ENCODE measurements at regions not wholly inside any gene's neighbourhood (a gene's known extent, or its start where the extent isn't known, plus 50 kb on each side); places are given as distances from the start of the nearest gene placed in this dataset.
"Not testable (repeated sequence)": the region's sequence is repeated elsewhere in the genome, so short reads cannot be mapped to it uniquely, and the experiment has no call there.

DNA sequence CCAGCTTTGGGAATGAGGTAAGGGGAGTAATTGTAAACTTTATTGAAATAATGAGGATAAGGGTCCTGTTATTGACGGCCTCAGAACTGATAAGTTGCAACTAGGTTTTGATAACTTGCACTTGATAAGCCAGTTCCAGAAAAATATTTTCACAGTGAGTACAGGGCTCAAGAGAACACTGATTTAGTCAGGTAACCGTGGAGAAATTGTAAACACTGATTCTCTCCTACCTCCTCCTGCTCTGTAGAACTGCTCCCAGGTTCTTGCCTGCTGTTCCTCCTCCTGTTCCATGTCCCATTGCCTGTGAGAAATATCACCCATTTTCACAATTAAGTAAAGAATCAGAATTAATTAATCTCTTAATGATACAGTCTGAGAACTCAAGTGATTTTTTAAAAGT is 55.0 kb upstream of the CXXC4 start:
- DNase-seq (ENCODE audit: low read depth), result no peak

DNA sequence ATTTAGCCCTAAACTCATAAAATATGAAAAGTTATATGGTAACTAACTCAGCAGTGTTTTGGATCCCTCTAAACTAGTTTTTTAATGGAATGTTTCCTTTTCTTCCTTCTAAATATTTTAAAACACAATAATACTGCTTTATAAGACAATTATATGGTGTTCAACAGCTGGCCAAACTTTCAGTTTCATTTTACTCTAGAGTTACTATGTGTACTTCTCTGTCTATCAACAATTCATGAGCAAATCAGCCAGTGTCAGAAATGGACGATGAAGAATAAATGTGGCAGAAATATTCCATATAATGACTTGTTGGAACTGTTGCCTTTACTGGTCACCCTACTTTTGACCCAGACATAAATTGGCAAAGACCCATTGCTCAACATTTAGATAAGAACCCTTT is 64.8 kb upstream of the CXXC4 start:
- DNase-seq (ENCODE audit: low read depth), result no peak

DNA sequence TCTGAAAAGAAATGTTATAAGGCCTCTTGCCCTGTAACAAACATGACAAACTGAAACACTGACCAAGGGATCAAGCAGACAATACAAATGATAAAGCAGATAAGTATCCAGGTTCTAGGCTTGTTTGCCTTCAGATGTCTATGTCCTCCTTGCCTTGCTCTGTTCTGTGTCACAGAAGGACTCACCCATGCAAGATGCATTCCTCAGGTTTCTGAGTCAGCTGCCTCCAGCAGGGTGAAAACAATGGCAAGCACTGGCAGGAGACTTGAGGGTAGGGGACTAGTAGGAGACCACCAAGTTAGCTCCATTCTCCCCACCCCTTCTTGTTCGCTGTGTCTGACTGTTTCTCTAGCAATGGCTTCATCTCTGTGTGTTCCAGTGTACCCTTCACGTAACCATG is 76.6 kb upstream of the CXXC4 start:
- DNase-seq (ENCODE audit: low read depth), result no peak

DNA sequence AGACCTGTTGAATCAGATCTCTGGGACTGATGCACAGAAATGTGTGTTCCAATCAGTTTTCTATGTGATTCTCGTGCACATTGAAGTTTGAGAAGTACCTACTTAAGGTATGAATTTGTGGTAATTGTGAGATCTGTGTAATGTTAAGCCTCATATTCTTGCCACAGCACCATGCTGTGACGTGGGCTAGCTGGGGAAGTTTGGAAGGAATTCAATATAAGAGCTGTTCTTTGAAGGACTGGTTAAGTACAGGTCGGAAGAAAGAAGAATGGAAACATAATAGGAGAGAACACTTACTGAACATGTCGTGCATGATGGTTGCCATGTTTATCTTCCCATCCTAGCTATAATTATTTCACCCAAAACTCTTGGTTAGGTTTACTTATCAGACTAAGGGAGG is 79.7 kb upstream of the CXXC4 start:
- DNase-seq (ENCODE audit: low read depth), result no peak

DNA sequence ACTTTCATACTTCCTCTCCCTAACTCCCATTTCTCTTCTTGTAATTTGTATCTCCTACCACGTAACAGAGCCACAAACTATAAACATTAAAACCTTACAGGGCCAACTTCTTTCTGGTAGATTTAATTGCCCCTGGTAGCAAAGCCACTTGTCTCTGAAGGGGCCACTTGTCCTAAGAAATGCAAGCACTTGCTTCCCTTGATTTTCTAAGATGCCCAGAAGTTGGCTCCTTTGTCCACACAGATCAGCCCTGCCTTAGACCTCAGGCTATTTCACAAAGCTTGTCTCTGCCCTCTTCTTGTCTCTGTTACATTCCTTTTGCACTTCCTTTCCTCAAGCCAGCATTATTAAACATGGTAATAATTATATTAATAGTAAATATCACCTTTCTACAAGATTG is 80.6 kb upstream of the CXXC4 start:
- no peak for DNase-seq (ENCODE audit: low read depth)

DNA sequence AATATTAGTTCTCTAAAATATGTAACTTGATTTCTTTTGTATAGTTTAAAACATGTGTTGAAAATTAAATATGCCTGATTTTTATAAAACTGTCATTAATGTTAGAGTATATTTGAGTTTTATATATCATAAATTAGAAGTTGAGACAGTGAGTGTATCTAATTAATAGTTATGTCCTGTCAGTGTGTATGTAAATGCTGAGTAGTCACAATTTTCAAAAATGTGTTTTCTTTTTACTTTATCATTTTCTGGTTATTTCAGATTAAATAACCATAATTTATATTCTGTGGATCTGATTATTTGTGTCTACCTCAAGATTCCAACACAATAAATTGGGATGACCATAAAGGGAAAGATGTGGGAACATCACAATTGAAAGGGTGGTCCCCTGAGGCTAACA is 82.7 kb upstream of the CXXC4 start:
- no peak for DNase-seq (ENCODE audit: low read depth)

DNA sequence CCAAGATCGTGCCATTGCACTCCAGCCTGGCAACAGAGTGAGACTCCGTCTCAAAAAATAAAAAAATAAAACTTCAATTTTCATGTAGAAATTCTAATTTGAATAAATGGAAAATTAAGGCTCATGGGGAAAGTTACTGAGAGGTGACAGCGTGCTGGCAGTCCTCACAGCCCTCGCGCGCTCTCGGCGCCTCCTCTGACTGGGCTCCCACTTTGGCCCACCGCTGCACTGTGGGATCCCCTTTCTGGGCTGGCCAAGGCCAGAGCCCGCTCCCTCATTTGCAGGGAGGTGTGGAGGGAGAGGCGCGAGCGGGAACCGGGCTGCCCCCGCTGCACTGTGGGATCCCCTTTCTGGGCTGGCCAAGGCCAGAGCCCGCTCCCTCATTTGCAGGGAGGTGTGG is 86.8 kb upstream of the CXXC4 start:
- DNase-seq (ENCODE audit: low read depth), result not testable (repeated sequence)

DNA sequence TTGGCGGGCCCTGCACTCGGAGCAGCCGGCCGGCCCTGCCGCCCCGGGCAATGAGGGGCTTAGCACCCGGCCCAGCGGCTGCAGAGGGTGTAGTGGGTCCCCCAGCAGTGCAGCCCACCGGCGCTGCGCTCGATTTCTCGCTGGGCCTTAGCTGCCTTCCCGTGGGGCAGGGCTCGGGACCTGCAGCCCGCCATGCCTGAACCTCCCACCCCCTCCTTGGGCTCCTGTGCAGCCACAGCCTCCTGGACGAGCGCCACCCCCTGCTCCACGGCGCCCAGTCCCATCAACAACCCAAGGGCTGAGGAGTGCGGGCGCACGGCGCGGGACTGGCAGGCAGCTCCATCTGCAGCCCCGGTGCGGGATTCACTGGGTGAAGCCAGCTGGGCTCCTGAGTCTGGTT is 87.4 kb upstream of the CXXC4 start:
- not testable (repeated sequence) for DNase-seq (ENCODE audit: low read depth)

DNA sequence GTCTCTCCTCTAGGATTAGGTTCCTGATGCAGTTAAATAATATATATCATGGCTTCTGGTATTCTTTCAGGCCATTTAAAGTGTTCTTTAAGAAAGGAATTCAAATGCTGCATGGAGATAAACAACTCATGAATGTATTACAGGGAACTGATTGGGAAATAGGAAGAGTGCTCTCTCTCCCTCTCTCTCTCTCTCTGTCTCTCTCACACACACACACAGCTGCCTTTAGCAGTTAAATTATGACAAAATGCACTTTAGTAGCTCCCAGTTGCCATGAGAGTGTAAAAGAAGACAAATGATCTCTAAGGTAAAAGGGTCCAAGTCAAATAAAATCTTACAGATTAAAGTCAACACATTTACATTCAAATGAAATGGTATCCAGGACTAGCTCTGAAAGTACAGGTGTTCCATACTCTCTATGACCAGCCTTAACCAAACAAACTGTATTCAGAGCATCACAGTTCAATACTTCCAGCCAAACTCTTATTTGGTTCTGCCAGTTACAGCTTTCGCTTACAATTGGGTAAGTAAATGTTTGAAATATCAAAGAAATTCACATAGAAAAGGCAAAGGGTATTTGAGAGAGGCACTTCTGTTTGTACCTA is 94.7 kb upstream of the CXXC4 start:
- DNase-seq (ENCODE audit: low read depth), result no peak

DNA sequence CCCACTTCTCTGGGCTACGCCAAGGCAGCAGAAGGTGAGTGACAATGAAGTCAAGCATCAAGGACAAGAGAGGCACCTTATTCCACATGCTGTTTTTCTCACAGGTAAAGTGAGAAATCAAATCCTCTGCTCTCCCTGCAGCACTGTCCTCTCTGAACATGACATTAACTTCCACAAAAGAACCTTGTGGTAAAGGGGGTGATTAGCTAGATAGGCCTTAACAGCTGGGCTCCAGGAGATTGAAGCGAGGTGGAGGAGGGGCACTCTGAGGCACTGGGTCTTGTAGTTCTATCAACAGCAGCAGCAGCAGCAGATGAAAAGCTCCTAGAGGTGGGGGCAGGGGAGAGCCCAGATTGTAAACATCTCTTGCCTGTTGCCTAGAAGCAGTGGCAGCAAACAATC is 96.8 kb upstream of the CXXC4 start:
- DNase-seq (ENCODE audit: low read depth), result no peak

DNA sequence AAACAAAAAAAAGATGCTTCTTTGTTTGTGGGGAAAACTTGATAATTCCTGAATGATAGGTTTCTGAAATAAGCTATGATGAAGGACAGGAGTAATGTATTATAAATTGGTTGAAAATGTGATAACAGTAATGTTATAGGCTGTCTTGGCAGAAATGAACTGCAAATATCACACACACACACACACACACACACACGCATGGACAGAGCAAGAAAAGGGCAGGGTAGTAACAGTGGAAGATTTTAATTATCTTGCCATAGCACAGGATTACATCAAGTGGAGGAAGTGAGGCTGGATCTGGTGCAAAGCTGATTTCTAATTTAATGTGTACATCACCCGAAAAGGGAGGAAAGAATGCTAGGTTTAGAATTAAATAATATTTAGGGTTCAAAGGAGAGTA is 97.5 kb upstream of the CXXC4 start:
- no peak for DNase-seq (ENCODE audit: low read depth)

DNA sequence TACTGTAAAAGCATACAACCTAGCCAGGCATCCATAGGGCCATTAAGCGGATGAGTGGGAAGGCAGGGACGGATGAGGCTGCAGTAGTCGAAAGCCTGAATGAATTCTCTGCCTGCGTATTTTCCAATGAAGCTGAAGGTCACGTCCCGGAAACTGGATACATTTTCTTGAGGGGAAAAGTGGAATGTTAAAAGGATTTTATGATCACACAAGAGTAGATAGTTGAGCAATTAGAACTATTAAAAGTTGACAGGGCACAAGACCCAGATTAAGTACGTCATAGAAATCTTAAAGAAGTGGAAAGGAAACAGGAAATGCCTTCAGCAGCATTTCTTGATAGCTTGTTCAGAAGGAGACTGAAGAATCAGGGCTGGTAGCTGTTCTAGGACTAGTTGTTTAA is 98.3 kb upstream of the CXXC4 start:
- no peak for DNase-seq (ENCODE audit: low read depth)

DNA sequence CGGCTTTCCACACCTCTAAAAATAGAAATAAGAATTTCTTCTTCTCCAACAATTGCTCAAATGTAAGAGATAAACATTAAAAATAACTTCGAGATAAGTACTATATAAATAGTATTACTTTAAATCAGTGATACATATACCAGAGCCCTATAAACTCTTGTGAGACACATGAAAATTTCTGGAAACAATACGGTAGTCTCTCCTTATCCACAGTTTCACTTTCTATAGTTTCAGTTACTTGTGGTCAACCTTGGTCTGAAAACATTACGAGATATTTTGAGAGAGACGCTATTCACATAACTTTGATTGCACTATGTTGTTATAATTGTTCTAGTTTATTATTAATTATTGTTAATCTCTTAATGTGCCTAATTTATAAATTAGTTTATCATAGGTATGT is 101.5 kb upstream of the CXXC4 start:
- DNase-seq (ENCODE audit: low read depth), result no peak

DNA sequence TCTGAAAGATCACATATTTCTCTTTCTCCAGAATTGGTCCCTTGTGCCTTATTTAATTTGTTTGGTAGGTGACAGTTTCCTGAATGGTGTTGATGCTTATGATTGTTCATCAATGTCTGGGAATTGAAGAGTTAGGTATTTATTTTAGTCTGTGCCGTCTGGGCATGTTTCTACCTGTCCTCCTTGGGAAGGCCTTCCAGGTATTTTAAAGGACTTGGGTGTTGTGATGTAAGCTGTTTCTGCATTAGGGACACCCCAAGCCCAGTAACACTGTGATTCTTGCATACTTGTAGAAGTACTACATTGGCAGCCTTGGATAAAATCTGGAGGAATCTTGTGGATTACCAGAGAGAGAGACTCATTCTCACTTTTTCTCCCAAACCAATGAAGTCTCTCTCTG is 120.8 kb upstream of the CXXC4 start:
- no peak for DNase-seq (ENCODE audit: low read depth)

DNA sequence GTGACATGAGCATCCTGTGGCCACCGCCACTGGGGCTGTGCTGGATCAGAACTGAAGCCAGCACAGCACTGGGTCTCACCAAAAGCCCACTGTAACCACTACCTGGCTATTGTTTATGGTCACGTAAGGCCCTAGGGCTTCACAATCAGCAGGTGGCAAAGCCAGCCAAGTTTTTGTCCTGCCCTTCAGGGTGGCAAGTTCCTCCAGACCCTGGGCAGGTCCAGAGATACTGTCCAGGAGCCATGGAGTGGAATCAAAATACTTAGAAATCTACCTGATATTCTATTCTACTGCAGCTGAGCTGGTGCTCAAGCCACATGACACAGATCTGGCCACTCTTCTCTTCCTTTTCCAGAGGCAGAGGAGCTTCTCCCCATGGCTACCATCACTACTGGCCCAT is 121.2 kb upstream of the CXXC4 start:
- no peak for DNase-seq (ENCODE audit: low read depth)

DNA sequence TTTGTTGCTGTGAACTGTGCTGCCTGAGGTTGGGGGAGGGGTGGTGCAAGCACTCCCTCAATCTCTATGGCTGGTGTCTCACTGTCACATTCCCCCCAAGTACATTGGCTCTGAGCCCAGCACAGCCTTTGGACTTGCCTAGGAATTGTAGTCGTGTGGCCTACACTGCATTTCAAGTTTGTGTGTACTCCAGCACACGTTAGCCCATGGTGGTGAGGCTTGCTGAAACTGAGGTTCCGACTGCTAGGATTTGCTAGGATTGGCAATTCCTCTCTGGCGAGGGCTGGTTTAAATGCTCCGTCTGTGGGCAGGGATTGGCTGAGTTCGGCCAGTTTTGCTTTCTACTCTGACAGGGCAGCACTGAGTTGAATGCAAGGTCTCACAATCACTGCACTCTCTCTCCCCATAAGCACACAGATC is 121.7 kb upstream of the CXXC4 start:
- DNase-seq (ENCODE audit: low read depth), result no peak

DNA sequence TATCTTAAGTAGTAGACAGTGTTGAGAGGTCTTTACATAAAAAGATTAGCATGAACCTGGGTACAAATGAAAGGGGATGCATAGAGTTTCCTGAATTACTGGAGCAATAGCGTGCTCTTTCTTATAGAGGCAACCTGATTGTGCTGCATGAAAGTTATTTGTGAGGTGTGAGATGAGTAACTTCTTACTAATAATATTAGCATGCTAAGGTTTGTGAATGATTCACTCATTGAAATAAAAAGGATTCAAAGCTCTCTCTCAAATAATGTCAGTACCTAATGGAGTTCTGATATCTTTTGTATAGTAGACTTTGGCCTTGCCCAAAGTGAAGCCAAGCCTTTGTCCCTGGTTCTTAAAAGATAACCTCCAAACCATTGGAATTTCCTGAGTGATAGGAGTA is 131.0 kb upstream of the CXXC4 start:
- DNase-seq (ENCODE audit: low read depth), result no peak

DNA sequence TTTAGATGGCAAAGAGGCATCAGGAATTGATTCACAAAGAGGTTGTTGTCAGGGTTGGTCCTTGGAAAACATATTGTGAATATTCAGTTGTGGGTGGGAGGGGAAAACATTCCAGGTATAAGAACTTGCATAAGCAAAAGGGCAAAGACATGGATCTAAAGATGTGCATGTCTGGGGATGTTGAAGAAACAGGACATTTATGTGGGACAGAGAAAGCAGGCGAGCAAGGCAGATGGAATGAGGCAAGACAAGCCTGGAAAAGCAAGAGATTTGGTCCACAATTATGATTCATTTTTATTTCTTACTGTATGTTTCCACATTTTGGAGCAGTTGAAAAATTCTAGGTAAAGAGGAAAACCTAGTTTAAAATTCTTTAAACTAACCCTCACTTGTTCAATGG is 134.9 kb upstream of the CXXC4 start:
- no peak for DNase-seq (ENCODE audit: low read depth)

DNA sequence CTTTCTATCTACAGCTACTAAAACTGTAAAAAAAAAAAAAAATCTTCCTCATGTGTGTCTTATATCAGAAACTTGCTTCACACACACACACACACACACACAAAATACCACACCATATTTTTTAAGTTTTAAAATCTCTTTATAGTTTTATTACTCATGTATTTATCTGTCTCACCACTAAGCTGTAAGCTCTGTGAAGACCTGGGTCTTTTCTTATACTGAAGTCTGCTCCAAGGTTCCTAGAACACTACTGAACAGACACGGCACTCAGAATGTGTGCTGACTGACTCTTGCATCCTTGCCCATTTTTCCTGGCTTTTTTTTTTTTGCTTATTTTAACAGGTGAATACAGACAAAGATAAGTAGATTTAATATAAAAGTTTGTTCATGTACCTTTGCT is 135.6 kb upstream of the CXXC4 start:
- DNase-seq (ENCODE audit: low read depth), result no peak

DNA sequence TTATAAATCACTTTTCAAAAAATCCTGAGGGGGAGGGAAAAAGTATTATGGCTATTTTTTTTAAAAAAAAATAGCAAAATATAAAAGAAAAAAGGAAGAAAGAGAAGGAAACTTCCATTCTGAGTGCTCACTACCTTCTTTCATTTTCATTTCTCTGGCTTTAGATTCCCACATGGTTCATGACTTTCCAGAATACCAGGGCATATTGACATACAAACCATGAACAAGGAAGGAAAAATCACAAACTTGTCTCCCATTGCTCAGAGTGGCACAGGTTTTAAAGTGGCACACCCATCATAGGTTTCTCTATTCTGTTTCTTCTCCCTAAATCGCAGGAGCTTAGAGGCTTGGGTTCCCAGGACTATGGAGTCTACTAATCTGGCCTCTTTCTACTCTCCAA is 136.3 kb upstream of the CXXC4 start:
- no peak for DNase-seq (ENCODE audit: low read depth)

DNA sequence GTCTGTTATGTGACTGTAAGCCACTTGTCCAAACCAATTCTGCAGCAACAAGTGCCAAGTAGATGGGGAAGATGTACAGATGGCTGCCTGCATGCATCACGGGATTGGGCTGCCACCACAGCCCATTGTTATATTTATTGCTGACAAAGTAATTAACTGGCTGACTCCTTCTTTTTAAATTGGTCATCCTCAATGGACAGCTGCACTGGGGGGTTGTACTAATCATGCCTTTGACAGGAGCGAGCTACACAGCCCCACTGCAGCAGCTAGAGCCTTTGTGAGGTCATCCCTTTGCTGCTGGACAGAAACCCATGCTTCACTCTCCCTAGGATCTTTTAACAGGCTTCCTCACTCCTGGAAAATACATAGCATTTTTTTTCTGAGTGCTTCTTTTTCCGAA is 146.7 kb upstream of the CXXC4 start:
- no peak for DNase-seq (ENCODE audit: low read depth)

DNA sequence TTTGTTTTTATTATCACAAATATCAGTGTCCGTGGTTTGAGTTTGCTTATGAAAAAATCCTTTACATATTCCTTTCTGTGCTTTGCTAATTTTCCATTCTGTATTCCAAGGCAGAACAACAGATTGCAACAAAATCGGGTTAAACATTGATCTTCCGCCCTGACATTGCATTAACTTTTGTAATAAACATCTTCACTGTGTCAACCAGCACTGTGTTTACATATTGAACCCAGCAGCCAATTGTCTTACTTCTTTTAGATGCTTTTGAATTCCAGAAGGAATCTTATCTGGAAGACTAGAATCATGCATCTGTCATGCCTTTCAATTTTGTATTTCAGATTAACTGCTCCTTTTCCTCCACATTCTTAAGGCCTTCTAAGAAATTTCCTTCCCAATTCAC is 147.8 kb upstream of the CXXC4 start:
- DNase-seq (ENCODE audit: low read depth), result no peak

DNA sequence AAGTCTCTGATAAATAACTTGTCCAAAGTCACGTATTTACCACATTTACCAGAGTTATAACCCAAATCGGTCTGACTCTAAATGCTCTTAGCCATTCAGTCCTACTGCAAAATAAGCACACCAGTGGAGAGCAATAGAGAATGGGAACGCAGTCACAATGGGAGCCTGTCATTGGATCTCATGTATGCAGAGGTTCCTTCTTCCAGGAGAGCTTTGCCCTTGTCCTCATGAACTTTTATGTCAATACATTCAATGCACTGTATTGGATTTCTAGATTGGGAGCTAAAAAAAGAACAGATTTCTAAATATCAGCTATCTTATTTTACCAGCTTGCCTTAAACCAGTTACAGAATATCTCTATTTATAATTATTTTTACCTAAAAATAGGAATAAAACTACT is 149.1 kb upstream of the CXXC4 start:
- no peak for DNase-seq (ENCODE audit: low read depth)

DNA sequence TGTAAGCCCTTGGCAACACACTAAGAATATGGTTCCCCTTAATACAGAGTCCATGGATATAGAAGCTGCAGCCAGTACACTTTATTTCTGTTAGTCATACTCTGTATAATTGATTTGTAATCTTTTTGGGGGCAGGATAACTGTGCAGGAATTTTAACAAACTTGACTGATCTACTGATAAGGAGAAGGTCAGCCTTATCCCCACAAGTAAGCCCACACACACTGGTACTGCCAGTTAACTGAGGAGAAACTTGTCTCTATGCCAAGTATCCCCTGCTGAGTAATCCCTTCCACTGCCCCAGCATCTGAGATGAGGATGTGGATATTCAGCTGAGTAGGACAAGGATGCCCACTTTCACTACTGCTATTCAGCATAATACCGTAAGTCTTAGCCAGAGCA is 154.9 kb upstream of the CXXC4 start:
- no peak for DNase-seq (ENCODE audit: low read depth)

DNA sequence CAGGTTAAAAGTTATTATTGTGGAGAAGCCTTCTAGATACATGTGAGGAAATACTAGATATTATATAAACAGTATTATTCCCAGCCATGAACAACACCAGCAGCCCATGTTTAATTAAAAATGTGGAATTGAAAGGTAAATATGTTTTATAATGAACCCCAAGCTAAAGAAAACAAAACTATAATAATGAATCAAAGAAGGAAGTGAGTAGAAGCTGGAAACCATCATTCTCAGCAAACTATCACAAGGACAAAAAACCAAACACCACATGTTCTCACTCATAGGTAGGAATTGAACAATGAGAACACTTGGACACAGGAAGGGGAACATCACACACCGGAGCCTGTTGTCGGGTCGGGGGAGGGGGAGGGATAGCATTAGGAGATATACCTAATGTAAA is 167.6 kb upstream of the CXXC4 start:
- not testable (repeated sequence) for DNase-seq (ENCODE audit: low read depth)

All from stimulated activated CD8-positive, alpha-beta memory T cell treated with anti-CD3 and anti-CD28 coated beads, Interleukin-12 subunit alpha, Interleukin-12 subunit beta, amount 100 ng/mL, for 4 hours (primary cell).